Astrocyte of the cerebellum (primary cell): ENCODE measurements at regions not wholly inside any gene's neighbourhood (a gene's known extent, or its start where the extent isn't known, plus 50 kb on each side); places are given as distances from the start of the nearest gene placed in this dataset.
A peak's percentile ranks its signal among the peaks of the same experiment; 100 is the strongest.
"Not testable (repeated sequence)": the region's sequence is repeated elsewhere in the genome, so short reads cannot be mapped to it uniquely, and the experiment has no call there.

Experiments
- DNase-seq: peaks from one replicate; pipeline ENCODE4 v3.0.0-alpha.2; 2011; ENCODE audit warnings: low read depth
- H3K4me3 ChIP-seq: 2 replicates; pipeline ENCODE4 v1.5.1; 2011; ENCODE audit warnings: mild to moderate bottlenecking, low read depth, low read length, moderate library complexity
- CTCF ChIP-seq: IDR thresholded peaks from 2 replicates; pipeline ENCODE4 v1.5.1; 2012; ENCODE audit warnings: low read length, low read depth, moderate library complexity, mild to moderate bottlenecking; ENCODE audit errors: missing control alignments
- in situ Hi-C: cut with HindIII; loops from 2 replicates; pipeline ENCODE4 v1.10.0; 2017; ENCODE audit warnings: low sequenced_read_pairs

- in situ Hi-C loops: no loop called here
- no peak overlapping the region for H3K4me3 ChIP-seq
- TF ChIP-seq CTCF: no peak
- DNase-seq: no peak
These were observed 119.6 kb upstream of the BRWD3 start for GRCh38 chrX:80929251-80929650.

GRCh38 chrX:80917919-80918318 is 108.2 kb upstream of the BRWD3 start:
- TF ChIP-seq CTCF: no peak
- in situ Hi-C loops: no loop called here
- no peak overlapping the region for H3K4me3 ChIP-seq
- no peak for DNase-seq

GRCh38 chrX:80912351-80912750 is 102.7 kb upstream of the BRWD3 start:
- DNase-seq, in situ Hi-C loops, H3K4me3 ChIP-seq: not testable (repeated sequence)

- DNase-seq: no peak
These were observed 70.2 kb upstream of the BRWD3 start for GRCh38 chrX:80879916-80880315.

GRCh38 chrX:80879143-80879542 is 69.5 kb upstream of the BRWD3 start:
- no peak for DNase-seq
- TF ChIP-seq CTCF: no peak
- no peak overlapping the region for H3K4me3 ChIP-seq
- in situ Hi-C loops: no loop called here

More at GRCh38 chrX:80879916-80880315, 70.2 kb upstream of the BRWD3 start:
- H3K4me3 ChIP-seq: no peak overlapping the region
- in situ Hi-C loops: no loop called here
- no peak for TF ChIP-seq CTCF

- H3K4me3 ChIP-seq: no peak overlapping the region
- in situ Hi-C loops: no loop called here
- TF ChIP-seq CTCF: no peak
- peak; percentile 16 for DNase-seq
These were observed 67.2 kb upstream of the BRWD3 start for GRCh38 chrX:80876877-80877276.
